GM12878 (cell line): ENCODE measurements at regions not wholly inside any gene's neighbourhood (a gene's known extent, or its start where the extent isn't known, plus 50 kb on each side); places are given as distances from the start of the nearest gene placed in this dataset.

Experiments
- BCLAF1 ChIP-seq: fragments of 450-650 bp; IDR thresholded peaks from 2 replicates; pipeline ENCODE4 v1.6.1; 2017; ENCODE audit warnings: antibody characterized with exemption, mild to moderate bottlenecking, moderate library complexity
- BMI1 ChIP-seq: fragments of 450-650 bp; IDR thresholded peaks from 2 replicates; pipeline ENCODE4 v1.6.1; 2016; ENCODE audit warnings: mild to moderate bottlenecking, moderate library complexity, borderline replicate concordance
- CREB1 ChIP-seq: IDR thresholded peaks from 2 replicates; pipeline ENCODE4 v1.6.1; 2012; ENCODE audit warnings: low read depth, mild to moderate bottlenecking, inconsistent platforms
- CTCF ChIP-seq, 3 experiments: IDR thresholded peaks in 2 of 3; conservative IDR thresholded peaks in 1 of 3; 2 replicates each; pipeline ENCODE4 v1.5.1; 2011; ENCODE audit warnings: low read depth in 3 of 3, low read length in 3 of 3, mild to moderate bottlenecking in 3 of 3, control low read depth in 2 of 3, moderate library complexity in 2 of 3, inconsistent platforms in 1 of 3, mixed read lengths in 1 of 3; ENCODE audit not compliant: control insufficient read depth in 2 of 3, insufficient read depth in 1 of 3; ENCODE audit errors: extremely low read depth in 1 of 3
- EZH2 ChIP-seq: IDR thresholded peaks from 2 replicates; pipeline ENCODE4 v1.6.1; 2012; ENCODE audit warnings: low read depth, mild to moderate bottlenecking, control low read depth, inconsistent platforms, low read length, borderline replicate concordance; ENCODE audit not compliant: control insufficient read depth
- POLR2A ChIP-seq: IDR thresholded peaks from 2 replicates; pipeline ENCODE4 v1.6.1; 2011; ENCODE audit warnings: low read depth, mild to moderate bottlenecking, low read length
- POLR2AphosphoS2 ChIP-seq: IDR thresholded peaks from 2 replicates; pipeline ENCODE4 v1.6.1; 2011; ENCODE audit warnings: low read depth, mild to moderate bottlenecking, low read length, improper control_type of control experiment, moderate library complexity
- SIN3A ChIP-seq: IDR thresholded peaks from 2 replicates; pipeline ENCODE4 v1.6.1; 2012; ENCODE audit warnings: low read depth, low read length, improper control_type of control experiment
- TAF1 ChIP-seq: IDR thresholded peaks from 2 replicates; pipeline ENCODE4 v1.6.1; 2011; ENCODE audit warnings: mild to moderate bottlenecking, low read depth, low read length, borderline replicate concordance
- ZNF24 ChIP-seq: fragments of 450-650 bp; IDR thresholded peaks from 2 replicates; pipeline ENCODE4 v1.6.1; 2017; ENCODE audit warnings: antibody characterized with exemption, mild to moderate bottlenecking
- ZNF274 ChIP-seq: IDR thresholded peaks from one replicate; pipeline ENCODE4 v1.8.0; 2011; ENCODE audit not compliant: insufficient read length, insufficient read depth
- TF ChIP-seq, protein P1 (sequence below): fragments of 450-650 bp; IDR thresholded peaks from 2 replicates; pipeline ENCODE4 v1.6.1; 2017; ENCODE audit warnings: mild to moderate bottlenecking, moderate library complexity
- TF ChIP-seq, protein P2 (sequence below): IDR thresholded peaks from 2 replicates; pipeline ENCODE4 v1.6.1; 2012; ENCODE audit warnings: mild to moderate bottlenecking, low read depth, low read length
- TF ChIP-seq, protein P3 (sequence below): IDR thresholded peaks from 2 replicates; pipeline ENCODE4 v1.6.1; 2011; ENCODE audit warnings: low read depth, low read length, improper control_type of control experiment, borderline replicate concordance

GRCh38 chr2:196403471-196403870, 232.1 kb upstream of the STK17B start:
- TF ChIP-seq, protein P1, sequence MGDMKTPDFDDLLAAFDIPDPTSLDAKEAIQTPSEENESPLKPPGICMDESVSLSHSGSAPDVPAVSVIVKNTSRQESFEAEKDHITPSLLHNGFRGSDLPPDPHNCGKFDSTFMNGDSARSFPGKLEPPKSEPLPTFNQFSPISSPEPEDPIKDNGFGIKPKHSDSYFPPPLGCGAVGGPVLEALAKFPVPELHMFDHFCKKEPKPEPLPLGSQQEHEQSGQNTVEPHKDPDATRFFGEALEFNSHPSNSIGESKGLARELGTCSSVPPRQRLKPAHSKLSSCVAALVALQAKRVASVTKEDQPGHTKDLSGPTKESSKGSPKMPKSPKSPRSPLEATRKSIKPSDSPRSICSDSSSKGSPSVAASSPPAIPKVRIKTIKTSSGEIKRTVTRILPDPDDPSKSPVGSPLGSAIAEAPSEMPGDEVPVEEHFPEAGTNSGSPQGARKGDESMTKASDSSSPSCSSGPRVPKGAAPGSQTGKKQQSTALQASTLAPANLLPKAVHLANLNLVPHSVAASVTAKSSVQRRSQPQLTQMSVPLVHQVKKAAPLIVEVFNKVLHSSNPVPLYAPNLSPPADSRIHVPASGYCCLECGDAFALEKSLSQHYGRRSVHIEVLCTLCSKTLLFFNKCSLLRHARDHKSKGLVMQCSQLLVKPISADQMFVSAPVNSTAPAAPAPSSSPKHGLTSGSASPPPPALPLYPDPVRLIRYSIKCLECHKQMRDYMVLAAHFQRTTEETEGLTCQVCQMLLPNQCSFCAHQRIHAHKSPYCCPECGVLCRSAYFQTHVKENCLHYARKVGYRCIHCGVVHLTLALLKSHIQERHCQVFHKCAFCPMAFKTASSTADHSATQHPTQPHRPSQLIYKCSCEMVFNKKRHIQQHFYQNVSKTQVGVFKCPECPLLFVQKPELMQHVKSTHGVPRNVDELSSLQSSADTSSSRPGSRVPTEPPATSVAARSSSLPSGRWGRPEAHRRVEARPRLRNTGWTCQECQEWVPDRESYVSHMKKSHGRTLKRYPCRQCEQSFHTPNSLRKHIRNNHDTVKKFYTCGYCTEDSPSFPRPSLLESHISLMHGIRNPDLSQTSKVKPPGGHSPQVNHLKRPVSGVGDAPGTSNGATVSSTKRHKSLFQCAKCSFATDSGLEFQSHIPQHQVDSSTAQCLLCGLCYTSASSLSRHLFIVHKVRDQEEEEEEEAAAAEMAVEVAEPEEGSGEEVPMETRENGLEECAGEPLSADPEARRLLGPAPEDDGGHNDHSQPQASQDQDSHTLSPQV: no peak
- TF ChIP-seq, protein P2, sequence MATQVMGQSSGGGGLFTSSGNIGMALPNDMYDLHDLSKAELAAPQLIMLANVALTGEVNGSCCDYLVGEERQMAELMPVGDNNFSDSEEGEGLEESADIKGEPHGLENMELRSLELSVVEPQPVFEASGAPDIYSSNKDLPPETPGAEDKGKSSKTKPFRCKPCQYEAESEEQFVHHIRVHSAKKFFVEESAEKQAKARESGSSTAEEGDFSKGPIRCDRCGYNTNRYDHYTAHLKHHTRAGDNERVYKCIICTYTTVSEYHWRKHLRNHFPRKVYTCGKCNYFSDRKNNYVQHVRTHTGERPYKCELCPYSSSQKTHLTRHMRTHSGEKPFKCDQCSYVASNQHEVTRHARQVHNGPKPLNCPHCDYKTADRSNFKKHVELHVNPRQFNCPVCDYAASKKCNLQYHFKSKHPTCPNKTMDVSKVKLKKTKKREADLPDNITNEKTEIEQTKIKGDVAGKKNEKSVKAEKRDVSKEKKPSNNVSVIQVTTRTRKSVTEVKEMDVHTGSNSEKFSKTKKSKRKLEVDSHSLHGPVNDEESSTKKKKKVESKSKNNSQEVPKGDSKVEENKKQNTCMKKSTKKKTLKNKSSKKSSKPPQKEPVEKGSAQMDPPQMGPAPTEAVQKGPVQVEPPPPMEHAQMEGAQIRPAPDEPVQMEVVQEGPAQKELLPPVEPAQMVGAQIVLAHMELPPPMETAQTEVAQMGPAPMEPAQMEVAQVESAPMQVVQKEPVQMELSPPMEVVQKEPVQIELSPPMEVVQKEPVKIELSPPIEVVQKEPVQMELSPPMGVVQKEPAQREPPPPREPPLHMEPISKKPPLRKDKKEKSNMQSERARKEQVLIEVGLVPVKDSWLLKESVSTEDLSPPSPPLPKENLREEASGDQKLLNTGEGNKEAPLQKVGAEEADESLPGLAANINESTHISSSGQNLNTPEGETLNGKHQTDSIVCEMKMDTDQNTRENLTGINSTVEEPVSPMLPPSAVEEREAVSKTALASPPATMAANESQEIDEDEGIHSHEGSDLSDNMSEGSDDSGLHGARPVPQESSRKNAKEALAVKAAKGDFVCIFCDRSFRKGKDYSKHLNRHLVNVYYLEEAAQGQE: no peak
- TF ChIP-seq CTCF (IDR thresholded peaks at IDR 0.05 in 2 of 3, conservative IDR thresholded peaks at IDR 0.05 in 1 of 3; ENCODE audit: control insufficient read depth in 2 of 3, extremely low read depth in 1 of 3, insufficient read depth in 1 of 3, low read depth in 3 of 3, low read length in 3 of 3) (no peak), TAF1 (no peak), BCLAF1 (no peak), ZNF274 (no peak), ZNF24 (no peak), POLR2AphosphoS2 (no peak), CREB1 (no peak), POLR2A (no peak), BMI1 (no peak), SIN3A (no peak), EZH2 (no peak)
- TF ChIP-seq, protein P3, sequence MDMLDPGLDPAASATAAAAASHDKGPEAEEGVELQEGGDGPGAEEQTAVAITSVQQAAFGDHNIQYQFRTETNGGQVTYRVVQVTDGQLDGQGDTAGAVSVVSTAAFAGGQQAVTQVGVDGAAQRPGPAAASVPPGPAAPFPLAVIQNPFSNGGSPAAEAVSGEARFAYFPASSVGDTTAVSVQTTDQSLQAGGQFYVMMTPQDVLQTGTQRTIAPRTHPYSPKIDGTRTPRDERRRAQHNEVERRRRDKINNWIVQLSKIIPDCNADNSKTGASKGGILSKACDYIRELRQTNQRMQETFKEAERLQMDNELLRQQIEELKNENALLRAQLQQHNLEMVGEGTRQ: no peak
